Liver (tissue), 8 donors: ENCODE measurements at regions not wholly inside any gene's neighbourhood (a gene's known extent, or its start where the extent isn't known, plus 50 kb on each side); places are given as distances from the start of the nearest gene placed in this dataset.

ENCODE experiments used
- DNase-seq: peaks from one replicate; pipeline ENCODE4 v3.0.0-alpha.2; 2017; ENCODE audit warnings: low spot score
- H3K27ac ChIP-seq, 2 donors: one replicate each; pipeline ENCODE4 v1.7.0; 2013; ENCODE audit warnings: inconsistent platforms in 2 of 2, low read length in 2 of 2, control low read depth in 1 of 2, low read depth in 1 of 2, mild to moderate bottlenecking in 1 of 2
- H3K27me3 ChIP-seq, 4 donors: one replicate each; pipeline versions ENCODE4 v1.6.1 to v1.7.0; 2013; ENCODE audit warnings: low read length in 3 of 4, inconsistent platforms in 1 of 4, mild to moderate bottlenecking in 1 of 4, moderate library complexity in 1 of 4; ENCODE audit not compliant: control insufficient read depth in 4 of 4, insufficient read depth in 4 of 4
- H3K36me3 ChIP-seq, 4 donors: one replicate each; pipeline versions ENCODE4 v1.6.1 to v1.7.0; 2013; ENCODE audit warnings: low read length in 3 of 4, mild to moderate bottlenecking in 3 of 4, low read depth in 1 of 4, moderate library complexity in 1 of 4; ENCODE audit not compliant: control insufficient read depth in 4 of 4, insufficient read depth in 3 of 4
- H3K4me1 ChIP-seq, 4 donors: one replicate each; pipeline versions ENCODE4 v1.6.1 to v1.7.0; 2013; ENCODE audit warnings: low read length in 3 of 4, mild to moderate bottlenecking in 3 of 4, moderate library complexity in 1 of 4; ENCODE audit not compliant: control insufficient read depth in 4 of 4, insufficient read depth in 4 of 4
- H3K4me3 ChIP-seq, 3 donors: one replicate each; pipeline versions ENCODE4 v1.6.1 to v1.7.0; 2013; ENCODE audit warnings: low read length in 3 of 3, control low read depth in 1 of 3, low read depth in 1 of 3, mild to moderate bottlenecking in 1 of 3
- H3K9ac ChIP-seq, 2 donors: one replicate each; pipeline ENCODE4 v1.7.0; 2013; ENCODE audit warnings: low read length in 2 of 2, mild to moderate bottlenecking in 2 of 2, moderate library complexity in 2 of 2, control low read depth in 1 of 2, low read depth in 1 of 2
- H3K9me3 ChIP-seq, 4 donors: one replicate each; pipeline versions ENCODE4 v1.6.1 to v1.7.0; 2013; ENCODE audit warnings: low read length in 3 of 4; ENCODE audit not compliant: control insufficient read depth in 4 of 4
- CTCF ChIP-seq: fragments of 150-350 bp; IDR thresholded peaks from 2 replicates; pipeline ENCODE4 v1.5.1; 2017; ENCODE audit warnings: improper control_type of control experiment, low read depth, low read length; ENCODE audit not compliant: missing input control
- EGR1 ChIP-seq, 2 donors: IDR thresholded peaks; 2 replicates each; pipeline ENCODE4 v1.6.1; 2016 to 2018; ENCODE audit warnings: antibody characterized with exemption in 2 of 2, low read depth in 2 of 2
- FOXA1 ChIP-seq: IDR thresholded peaks from 2 replicates; pipeline ENCODE4 v1.6.1; 2016; ENCODE audit warnings: antibody characterized with exemption
- FOXA2 ChIP-seq: IDR thresholded peaks from 2 replicates; pipeline ENCODE4 v1.6.1; 2016; ENCODE audit warnings: antibody characterized with exemption
- GABPA ChIP-seq, 2 donors: IDR thresholded peaks in 1 of 2; conservative IDR thresholded peaks in 1 of 2; 2 replicates each; pipeline ENCODE4 v1.6.1; 2016; ENCODE audit warnings: antibody characterized with exemption in 2 of 2, mild to moderate bottlenecking in 1 of 2, moderate library complexity in 1 of 2
- HNF4A ChIP-seq, 2 donors: conservative IDR thresholded peaks; 2 replicates each; pipeline ENCODE4 v1.6.1; 2016; ENCODE audit warnings: antibody characterized with exemption in 2 of 2, mild to moderate bottlenecking in 2 of 2
- HNF4G ChIP-seq: IDR thresholded peaks from 2 replicates; pipeline ENCODE4 v1.6.1; 2016; ENCODE audit warnings: antibody characterized with exemption
- JUND ChIP-seq, 2 donors: IDR thresholded peaks; 2 replicates each; pipeline ENCODE4 v1.6.1; 2016; ENCODE audit warnings: antibody characterized with exemption in 2 of 2
- MAX ChIP-seq: IDR thresholded peaks from 2 replicates; pipeline ENCODE4 v1.6.1; 2016; ENCODE audit warnings: antibody characterized with exemption
- NR2F2 ChIP-seq: IDR thresholded peaks from 2 replicates; pipeline ENCODE4 v1.6.1; 2016; ENCODE audit warnings: antibody characterized with exemption
- RAD21 ChIP-seq, 2 donors: IDR thresholded peaks; 2 replicates each; pipeline ENCODE4 v1.6.1; 2016; ENCODE audit warnings: antibody characterized with exemption in 2 of 2, mild to moderate bottlenecking in 2 of 2
- RXRA ChIP-seq, 2 donors: IDR thresholded peaks; 2 replicates each; pipeline ENCODE4 v1.6.1; 2017 to 2018; ENCODE audit warnings: antibody characterized with exemption in 2 of 2, mild to moderate bottlenecking in 1 of 2
- SP1 ChIP-seq: IDR thresholded peaks from 2 replicates; pipeline ENCODE4 v1.6.1; 2018; ENCODE audit warnings: antibody characterized with exemption, mild to moderate bottlenecking
- TAF1 ChIP-seq: conservative IDR thresholded peaks from 2 replicates; pipeline ENCODE4 v1.6.1; 2016; ENCODE audit warnings: antibody characterized with exemption, mild to moderate bottlenecking
- YY1 ChIP-seq: IDR thresholded peaks from 2 replicates; pipeline ENCODE4 v1.6.1; 2016; ENCODE audit warnings: antibody characterized with exemption, mild to moderate bottlenecking
- ZBTB33 ChIP-seq: IDR thresholded peaks from 2 replicates; pipeline ENCODE4 v1.6.1; 2016; ENCODE audit warnings: antibody characterized with exemption
- WGBS: extraction: QIAGEN DNeasy Blood & Tissue Kit; methylation state at CpG from one replicate; pipeline ENCODE4 v1.1.7; 2013; 5-methylcytosine and 5-hydroxymethylcytosine counted together
- TF ChIP-seq, protein P1 (sequence below): IDR thresholded peaks from 2 replicates; pipeline ENCODE4 v1.6.1; 2016; ENCODE audit warnings: antibody characterized with exemption, mild to moderate bottlenecking
- TF ChIP-seq, protein P2 (sequence below): IDR thresholded peaks from 2 replicates; pipeline ENCODE4 v1.6.1; 2016; ENCODE audit warnings: antibody characterized with exemption
- donor health status: healthy.
- donor health status: healthy.
- donor health status: healthy.
- donor health status: healthy.
- donor health status: healthy.

DNA sequence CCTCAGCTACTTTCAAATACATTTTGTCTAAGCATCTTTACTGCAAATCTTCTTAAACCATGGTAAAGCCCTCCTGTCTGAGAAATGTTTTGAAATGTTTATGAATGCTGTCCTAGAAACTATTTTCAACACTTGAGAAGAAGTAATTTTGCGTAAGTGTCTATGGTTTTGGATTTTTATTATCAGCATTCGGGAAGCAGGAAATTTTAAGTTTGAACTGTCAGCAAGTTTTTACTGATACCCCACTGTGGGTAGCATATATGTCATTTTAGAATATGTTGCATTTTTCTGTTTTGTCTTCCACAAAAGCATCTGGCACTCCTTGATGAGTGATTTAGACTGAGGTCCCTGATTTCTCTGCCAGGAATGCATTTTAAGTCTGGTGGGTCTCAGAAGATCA is 302.4 kb upstream of the GIMD1 start:
- WGBS = 74% methylated on average over 2 of the region's 2 CpGs
- Histone ChIP-seq H3K9me3 (no peaks in the 10 kb centered on the region), H3K27ac (no peak overlapping the region), H3K36me3 (no peaks in the 10 kb centered on the region), H3K9ac (no peak overlapping the region), H3K4me3 (no peak overlapping the region), H3K4me1 (no peaks in the 10 kb centered on the region), H3K27me3 (no peaks in the 10 kb centered on the region)
- no peak for DNase-seq
- TF ChIP-seq RXRA (IDR thresholded peaks at IDR 0.05) (no peak), NR2F2 (no peak), FOXA1 (no peak), CTCF (no peak), RAD21 (IDR thresholded peaks at IDR 0.05) (no peak), TAF1 (no peak), HNF4G (no peak), MAX (no peak)
- TF ChIP-seq, protein P1, sequence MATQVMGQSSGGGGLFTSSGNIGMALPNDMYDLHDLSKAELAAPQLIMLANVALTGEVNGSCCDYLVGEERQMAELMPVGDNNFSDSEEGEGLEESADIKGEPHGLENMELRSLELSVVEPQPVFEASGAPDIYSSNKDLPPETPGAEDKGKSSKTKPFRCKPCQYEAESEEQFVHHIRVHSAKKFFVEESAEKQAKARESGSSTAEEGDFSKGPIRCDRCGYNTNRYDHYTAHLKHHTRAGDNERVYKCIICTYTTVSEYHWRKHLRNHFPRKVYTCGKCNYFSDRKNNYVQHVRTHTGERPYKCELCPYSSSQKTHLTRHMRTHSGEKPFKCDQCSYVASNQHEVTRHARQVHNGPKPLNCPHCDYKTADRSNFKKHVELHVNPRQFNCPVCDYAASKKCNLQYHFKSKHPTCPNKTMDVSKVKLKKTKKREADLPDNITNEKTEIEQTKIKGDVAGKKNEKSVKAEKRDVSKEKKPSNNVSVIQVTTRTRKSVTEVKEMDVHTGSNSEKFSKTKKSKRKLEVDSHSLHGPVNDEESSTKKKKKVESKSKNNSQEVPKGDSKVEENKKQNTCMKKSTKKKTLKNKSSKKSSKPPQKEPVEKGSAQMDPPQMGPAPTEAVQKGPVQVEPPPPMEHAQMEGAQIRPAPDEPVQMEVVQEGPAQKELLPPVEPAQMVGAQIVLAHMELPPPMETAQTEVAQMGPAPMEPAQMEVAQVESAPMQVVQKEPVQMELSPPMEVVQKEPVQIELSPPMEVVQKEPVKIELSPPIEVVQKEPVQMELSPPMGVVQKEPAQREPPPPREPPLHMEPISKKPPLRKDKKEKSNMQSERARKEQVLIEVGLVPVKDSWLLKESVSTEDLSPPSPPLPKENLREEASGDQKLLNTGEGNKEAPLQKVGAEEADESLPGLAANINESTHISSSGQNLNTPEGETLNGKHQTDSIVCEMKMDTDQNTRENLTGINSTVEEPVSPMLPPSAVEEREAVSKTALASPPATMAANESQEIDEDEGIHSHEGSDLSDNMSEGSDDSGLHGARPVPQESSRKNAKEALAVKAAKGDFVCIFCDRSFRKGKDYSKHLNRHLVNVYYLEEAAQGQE = no peak

DNA sequence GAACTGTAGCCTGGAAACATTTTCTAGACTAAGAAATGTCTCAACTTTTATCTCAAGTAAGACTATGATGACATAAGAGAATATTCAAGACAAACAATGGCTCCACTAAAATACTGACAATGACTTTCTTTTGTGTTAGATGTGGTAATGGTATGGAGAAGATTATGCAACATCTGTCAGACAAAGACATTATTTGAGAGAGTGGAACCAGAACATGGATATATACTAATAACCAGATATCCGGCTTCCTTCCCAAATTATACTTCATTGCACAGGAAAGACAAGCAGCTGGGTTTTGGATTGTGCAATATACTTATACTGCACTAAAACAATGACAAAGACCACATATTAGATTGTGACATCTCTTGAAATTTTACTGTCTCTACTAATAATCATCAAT is 290.8 kb upstream of the GIMD1 start:
- no peak for DNase-seq
- no peaks in the 10 kb centered on the region for H3K9me3 ChIP-seq
- H3K36me3 ChIP-seq = no peaks in the 10 kb centered on the region
- H3K4me3 ChIP-seq = no peak overlapping the region
- H3K27me3 ChIP-seq = no peaks in the 10 kb centered on the region
- no peak for TF ChIP-seq CTCF
- no peak for TF ChIP-seq EGR1 (IDR thresholded peaks at IDR 0.05; ENCODE audit: low read depth in 2 of 2)
- TF ChIP-seq HNF4A (conservative IDR thresholded peaks at IDR 0.05) = no peak
- no peak for TF ChIP-seq FOXA1
- TF ChIP-seq RAD21 (IDR thresholded peaks at IDR 0.05) = no peak
- no peak for TF ChIP-seq YY1
- TF ChIP-seq, protein P1 = no peak
- TF ChIP-seq FOXA2 = no peak
- TF ChIP-seq MAX = no peak
- TF ChIP-seq, protein P2, sequence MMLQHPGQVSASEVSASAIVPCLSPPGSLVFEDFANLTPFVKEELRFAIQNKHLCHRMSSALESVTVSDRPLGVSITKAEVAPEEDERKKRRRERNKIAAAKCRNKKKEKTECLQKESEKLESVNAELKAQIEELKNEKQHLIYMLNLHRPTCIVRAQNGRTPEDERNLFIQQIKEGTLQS = no peak
- no peak for TF ChIP-seq NR2F2
- no peak for TF ChIP-seq JUND (IDR thresholded peaks at IDR 0.05)
- no peak for TF ChIP-seq ZBTB33
- no peak for TF ChIP-seq SP1
- no peak for TF ChIP-seq GABPA (IDR thresholded peaks at IDR 0.05 in 1 of 2, conservative IDR thresholded peaks at IDR 0.05 in 1 of 2)
- TF ChIP-seq HNF4G = no peak
- no peak for TF ChIP-seq TAF1
- TF ChIP-seq RXRA (IDR thresholded peaks at IDR 0.05) = no peak
- no peaks in the 10 kb centered on the region for H3K4me1 ChIP-seq
- no peak overlapping the region for H3K27ac ChIP-seq
- H3K9ac ChIP-seq = no peak overlapping the region
- 69% methylated on average over 1 of the region's 1 CpG for WGBS
